HG02870 (cell line): ENCODE measurements at regions not wholly inside any gene's neighbourhood (a gene's known extent, or its start where the extent isn't known, plus 50 kb on each side); places are given as distances from the start of the nearest gene placed in this dataset.

Experiments used
- ATAC-seq: cut with Tn5 transposase; IDR thresholded peaks from one replicate; pipeline ENCODE4 v1.9.1; 2021; ENCODE audit warnings: mild to moderate bottlenecking, moderate library complexity; ENCODE audit not compliant: unreplicated experiment

DNA sequence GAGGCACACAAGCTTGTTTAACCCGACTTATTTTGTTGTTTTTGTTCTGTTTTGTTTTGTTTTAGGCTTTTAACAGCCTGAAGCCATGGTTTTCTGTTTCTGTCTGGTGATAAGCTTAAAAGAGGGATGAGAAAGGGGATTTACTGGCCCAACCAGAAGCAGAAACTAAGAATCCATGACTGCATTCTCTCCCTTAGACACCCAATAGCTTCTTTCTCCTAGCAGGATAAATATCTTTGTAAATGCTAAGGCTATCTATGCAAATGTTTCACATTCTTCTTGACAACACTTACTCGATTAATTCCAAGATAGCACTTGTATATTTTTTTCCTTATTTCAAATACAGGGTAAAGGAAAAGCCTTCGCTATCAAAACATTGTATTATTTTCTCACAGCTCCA lies 53.7 kb upstream of the SMAD1 start:
- ATAC-seq: no peak

DNA sequence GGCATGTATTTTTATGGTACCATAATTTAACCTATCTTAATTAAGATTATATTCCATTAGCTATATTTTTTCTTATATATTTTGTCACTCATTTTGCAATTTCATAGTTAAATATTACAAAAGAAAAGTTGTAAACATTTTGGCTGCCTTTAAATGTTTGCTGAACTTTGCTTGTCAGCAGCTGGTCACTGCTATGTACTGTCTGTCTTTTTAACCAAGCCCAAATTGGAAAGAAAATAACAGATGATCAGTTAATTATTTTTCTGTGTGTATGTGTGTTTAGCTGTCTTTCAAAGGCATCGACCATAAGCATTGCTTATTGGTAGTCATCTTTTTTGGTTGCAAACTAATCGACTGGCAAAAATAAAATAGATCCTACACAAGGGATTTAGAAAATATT lies 54.4 kb upstream of the SMAD1 start:
- ATAC-seq: no peak

- ATAC-seq: no peak
Observed at GRCh38 chr4:145423017-145423708, 58.5 kb upstream of the SMAD1 start.

- ATAC-seq: no peak
Observed at GRCh38 chr4:145420595-145421214, 60.9 kb upstream of the SMAD1 start.

DNA sequence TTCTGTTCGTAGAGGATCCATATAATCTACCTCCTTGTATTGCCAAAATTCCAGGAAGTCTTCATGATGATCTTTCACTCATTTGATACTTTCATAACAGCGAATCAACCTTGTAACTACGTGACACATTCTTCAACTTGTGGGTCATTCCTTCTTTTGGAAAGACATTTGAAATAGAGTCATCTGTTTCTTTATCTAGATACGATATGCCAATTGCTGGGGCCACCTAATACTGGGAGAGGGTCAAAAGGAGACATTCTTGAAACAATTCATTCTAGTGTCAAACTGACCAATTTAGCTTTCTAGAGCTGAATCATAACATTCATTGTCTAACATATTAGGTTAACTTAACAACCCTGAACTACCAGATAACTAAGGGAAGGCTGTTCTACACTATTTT lies 62.9 kb upstream of the SMAD1 start:
- no peak for ATAC-seq

DNA sequence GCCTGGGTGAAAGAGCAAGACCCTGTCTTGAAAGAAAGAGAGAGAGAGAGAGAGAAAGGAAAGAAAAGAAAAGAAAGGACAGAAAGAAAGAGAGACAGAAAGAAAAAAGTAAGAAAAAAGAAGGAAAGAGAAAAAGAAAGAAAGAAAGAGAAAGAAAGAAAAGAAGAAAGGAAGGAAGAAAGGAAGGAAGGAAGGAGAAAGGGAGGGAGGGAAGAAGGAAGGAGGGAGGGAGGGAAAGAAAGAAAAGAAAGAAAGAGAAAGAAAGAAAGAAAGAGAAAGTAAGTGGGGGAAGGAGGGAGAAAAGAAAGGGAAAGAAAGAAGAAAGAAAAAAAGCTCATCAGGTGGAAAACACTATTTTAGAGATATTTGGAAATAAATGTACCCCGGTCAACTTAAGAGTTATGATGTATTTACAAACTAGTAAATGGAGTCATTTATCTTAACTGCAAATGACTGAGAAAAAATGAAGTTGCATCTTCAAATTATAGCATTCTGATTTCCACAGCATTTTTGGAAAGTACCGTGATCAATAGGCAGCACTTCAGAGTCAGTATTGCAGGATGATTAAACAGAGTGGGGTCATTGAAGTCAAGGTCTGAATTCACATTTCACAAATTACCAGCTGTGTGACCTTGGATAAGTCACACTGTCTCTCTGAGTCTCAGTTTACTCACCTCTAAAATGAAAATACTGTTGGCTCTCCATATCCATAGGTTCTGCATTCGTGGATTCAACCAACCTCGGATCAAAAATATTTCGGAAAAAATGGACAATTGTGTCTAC lies 64.1 kb upstream of the SMAD1 start:
- ATAC-seq: no peak

- no peak for ATAC-seq
Observed at GRCh38 chr4:145414841-145415240, 66.8 kb upstream of the SMAD1 start.

DNA sequence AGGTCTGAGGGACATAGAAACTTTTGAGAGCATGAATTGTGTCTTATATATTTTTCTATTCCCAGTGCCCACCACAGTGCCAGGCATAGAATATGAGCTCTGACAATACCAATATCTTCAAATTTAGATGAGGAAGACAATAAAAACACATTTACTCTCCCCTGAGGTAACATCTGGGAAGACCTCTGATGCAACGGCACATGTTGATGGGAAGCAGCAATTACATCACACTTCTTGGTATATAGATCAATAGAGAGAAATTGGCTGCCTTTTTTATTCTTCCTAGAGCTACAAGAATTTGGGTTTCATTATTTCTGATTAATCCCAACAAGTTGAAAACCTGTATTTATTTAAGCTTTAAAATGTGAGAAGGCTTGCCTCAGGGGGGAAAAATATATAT lies 67.4 kb upstream of the SMAD1 start:
- ATAC-seq: no peak

DNA sequence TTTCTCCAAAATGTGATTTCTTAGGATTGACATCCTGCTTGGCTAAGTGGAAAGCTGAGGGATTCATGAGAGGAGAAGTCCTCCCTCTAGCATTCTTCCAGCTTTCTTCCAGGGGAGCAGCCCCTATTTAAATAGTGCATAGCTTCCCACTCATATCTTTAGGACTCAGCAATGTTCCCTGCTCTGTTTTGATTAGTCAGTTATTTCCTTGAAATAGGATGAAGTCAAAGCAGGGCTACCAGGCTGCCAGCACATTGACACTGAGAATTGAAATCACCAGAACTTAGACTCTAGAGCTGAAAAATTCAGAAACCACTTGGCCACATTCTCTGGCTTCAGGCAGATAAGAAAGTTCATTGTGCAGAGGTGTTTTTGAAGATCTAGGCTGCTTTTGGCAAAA lies 74.7 kb upstream of the SMAD1 start:
- ATAC-seq: no peak

DNA sequence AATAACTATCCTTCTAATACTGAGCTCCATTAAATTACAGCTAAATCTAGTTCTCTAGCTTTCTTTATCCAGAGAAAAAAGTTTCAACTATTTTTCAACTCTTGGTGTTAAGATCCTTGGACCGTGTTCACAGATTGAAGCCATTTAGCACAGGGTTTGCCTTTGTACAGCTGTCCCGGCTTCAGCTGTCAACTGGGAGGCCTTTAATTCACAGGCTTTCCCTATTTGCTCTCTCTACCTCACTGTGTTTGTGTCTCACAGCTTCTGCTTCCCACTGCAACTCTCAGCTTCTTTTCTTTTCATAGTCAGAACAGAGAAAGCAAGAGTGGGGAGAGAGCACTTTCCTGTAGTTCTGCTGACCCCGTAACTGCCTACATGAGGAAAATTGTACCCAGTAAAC lies 76.9 kb upstream of the SMAD1 start:
- ATAC-seq: no peak

GRCh38 chr4:145396581-145396980 lies 85.1 kb upstream of the SMAD1 start:
- no peak for ATAC-seq

DNA sequence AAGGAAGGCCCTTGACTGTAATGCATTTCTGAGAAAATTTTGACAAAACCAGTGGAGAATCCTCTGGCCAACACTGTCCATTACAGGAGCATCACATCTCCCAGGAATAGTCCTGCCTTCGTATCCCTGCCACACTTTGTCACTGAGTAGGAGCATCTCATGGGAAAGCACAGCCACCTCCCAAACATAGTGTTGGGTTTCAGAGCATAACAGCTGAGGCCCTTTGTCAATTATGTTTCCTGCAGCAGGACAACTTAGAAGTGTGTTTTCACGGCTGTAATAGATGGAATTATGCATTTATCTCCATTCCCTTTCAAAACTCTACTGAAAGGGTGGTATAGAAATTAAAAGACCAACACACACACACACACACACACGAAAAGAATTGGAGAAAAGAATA lies 91.1 kb upstream of the SMAD1 start:
- no peak for ATAC-seq

- ATAC-seq: no peak
Observed at GRCh38 chr4:145389550-145389949, 92.1 kb upstream of the SMAD1 start.

DNA sequence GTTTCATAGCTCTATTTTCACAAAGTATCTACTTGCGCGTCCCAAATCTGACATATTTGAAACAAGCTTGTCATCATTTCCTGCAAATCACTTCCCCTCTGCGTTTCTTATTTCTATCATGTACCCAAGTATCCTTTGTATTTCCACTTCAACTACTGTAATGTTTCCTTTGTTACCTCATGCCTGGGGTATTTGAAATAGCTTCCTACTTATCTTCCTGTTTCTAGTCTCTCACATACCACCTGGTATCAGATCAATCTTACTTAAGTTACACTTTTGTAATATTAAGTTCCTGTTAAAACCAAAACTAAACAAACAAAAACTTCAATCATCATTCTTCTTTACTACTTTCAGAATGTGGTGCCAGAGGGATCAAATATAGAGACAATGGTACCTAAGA lies 93.6 kb upstream of the SMAD1 start:
- no peak for ATAC-seq

- ATAC-seq: no peak
Observed at GRCh38 chr4:145387079-145387478, 94.6 kb upstream of the SMAD1 start.

DNA sequence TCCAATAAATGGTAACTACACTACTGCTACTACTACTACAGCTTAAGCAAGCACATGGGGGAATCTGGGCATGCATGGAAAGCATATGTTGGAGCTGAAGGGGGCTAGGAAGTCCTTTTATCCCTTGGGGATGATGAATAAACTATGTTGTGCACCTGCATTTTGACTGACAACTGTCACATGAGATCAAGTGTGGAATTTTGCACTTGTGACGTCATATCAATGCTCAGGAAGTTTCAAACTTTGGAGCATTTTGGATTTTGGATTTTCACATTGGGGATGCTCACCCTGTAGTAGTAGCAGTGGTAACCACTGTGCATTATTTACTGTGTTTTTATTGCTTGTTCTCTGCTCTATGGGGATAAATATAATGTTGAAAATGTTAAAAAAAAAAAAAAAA lies 100.5 kb upstream of the SMAD1 start:
- no peak for ATAC-seq

- no peak for ATAC-seq
Observed at GRCh38 chr4:145380123-145380522, 101.5 kb upstream of the SMAD1 start.

GRCh38 chr4:145375416-145375815 lies 106.2 kb upstream of the SMAD1 start:
- no peak for ATAC-seq

DNA sequence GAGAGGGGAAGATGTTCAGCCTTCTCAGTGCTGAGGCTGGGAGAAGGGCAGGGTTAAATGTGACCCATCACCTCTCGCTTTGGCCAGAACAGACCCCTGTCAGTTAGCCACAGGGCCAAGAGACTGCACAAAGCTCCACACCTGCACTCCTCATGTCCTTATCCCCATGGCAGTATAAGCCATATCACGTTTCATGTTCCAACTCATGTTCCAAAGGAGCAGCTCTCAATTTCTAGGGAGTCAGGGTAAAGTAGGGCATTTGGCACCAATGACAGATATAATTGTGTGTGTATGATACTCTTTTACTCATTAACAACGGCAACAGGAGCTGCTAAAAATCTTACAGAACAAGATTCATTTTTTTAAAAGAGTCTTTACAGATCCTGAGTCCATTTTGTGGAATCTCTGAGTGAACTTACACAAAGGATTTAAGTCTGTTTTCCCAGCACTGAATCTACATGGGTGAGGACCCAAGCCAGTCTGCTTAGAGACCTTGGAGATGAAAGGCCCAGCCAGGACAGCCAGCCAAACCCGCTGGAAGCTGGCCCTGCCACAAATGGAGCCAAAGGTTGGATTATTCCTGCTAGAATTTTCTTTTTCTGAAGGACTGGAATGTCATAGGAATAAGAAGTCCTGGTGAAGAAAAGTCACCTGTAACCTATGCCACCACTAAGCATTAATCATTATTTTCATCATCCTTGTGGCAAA lies 129.1 kb upstream of the SMAD1 start:
- no peak for ATAC-seq

GRCh38 chr4:145351922-145352321 lies 129.7 kb upstream of the SMAD1 start:
- no peak for ATAC-seq

DNA sequence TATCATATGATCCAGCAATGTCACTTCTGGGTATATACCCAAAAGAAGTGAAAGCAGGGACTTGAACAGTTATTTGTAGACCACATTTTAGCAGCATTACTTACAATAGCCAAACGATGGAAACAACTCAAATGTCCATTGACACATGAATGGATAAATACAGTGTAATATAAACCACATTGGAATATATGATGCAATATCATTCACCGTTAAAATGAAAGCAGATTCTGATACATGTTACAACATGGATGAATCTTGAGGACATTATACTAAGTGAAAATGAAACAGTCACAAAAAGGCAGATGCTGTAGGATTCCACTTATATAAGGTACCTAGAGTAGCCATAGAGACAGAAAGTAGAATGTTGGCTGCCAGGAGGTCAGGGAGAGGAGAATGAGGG lies 130.5 kb upstream of the SMAD1 start:
- ATAC-seq: no peak

DNA sequence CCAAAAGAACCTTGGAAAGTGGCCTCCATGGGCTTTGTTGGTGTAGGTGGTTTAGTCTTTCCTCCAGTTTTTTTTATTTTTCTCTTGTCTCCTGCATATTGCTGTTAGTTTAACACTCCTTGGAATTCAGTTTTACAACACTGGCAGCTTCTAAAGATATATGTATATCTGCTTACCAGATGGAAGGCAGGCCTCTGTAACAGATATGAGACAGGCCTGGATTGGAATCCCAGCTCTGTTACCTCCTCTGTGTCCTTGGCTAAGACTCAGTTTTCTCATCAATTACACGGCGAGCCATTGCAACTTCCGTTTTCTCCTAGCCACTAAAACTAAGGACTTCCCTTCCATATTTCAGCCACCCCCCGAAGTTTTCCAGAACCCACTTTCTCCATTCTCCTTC lies 133.4 kb upstream of the SMAD1 start:
- no peak for ATAC-seq
